Transverse colon (tissue), 4 donors: ENCODE measurements at regions not wholly inside any gene's neighbourhood (a gene's known extent, or its start where the extent isn't known, plus 50 kb on each side); places are given as distances from the start of the nearest gene placed in this dataset.

Experiments used
- EP300 ChIP-seq: sonication (generic); formaldehyde crosslinking; IDR thresholded peaks from one replicate; pipeline ENCODE4 v1.6.1; 2017; ENCODE audit warnings: antibody characterized with exemption, low read depth
- POLR2A ChIP-seq: fragments of 450-650 bp; IDR thresholded peaks from one replicate; pipeline ENCODE4 v1.6.1; 2016; ENCODE audit warnings: antibody characterized with exemption, mild to moderate bottlenecking, moderate library complexity
- POLR2AphosphoS5 ChIP-seq, 3 donors: sonication (generic); formaldehyde crosslinking; IDR thresholded peaks; one replicate each; pipeline ENCODE4 v1.6.1; 2016; ENCODE audit warnings: antibody characterized with exemption in 3 of 3
- TF ChIP-seq, protein P1 (sequence below), 5 experiments: fragments of 200-600 bp in 3 of 5; fragments of 450-650 bp in 2 of 5; sonication (generic) in 3 of 5; IDR thresholded peaks; 1 replicate in 2 of 5; 2 replicates in 3 of 5; pipeline ENCODE4 v1.5.1; 2016 to 2017; ENCODE audit warnings: antibody characterized with exemption in 5 of 5, inconsistent platforms in 3 of 5, mild to moderate bottlenecking in 2 of 5, moderate library complexity in 1 of 5

DNA sequence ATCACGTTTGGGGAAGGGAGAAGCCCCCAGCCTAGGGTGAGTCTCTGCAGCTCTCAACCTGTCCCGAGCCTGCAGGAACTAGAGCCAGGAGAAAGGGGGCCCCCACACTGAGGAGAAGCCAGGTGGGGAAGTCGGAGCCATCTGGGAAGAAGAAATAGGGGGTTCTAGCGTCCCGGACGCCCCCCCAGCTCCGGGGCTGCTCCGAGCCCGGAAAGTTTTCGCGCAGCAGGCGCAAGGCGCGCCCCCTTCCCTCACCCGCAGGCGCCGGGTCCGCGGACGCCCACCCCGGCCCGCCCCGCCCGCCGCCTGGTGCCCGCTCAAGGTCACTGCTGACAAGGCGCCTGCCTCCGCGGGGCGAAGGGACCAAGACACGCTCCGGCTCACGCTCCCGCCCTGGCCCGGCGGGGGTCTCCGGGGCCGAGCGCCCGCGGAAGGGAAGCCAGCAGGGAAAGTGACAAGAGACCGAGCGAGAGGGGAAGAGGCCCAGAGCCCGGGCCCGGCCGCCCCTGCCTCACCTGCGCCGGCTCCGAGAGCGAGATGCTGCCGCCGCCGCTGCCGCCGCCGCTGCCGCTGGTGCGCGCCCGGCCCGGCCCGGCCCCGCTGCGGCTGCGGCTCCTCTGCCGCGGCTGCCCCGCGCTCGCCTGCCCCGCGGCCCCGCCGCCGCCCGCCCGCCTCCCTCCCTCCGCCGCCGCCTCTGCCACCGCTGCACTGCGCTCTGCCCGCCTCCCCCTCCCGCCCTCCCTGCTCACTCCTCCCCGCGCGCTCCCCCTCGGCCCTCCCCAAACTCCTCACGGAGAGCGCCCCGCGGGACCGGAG, 108.4 kb upstream of the SLC6A11 start:
- TF ChIP-seq, protein P1, sequence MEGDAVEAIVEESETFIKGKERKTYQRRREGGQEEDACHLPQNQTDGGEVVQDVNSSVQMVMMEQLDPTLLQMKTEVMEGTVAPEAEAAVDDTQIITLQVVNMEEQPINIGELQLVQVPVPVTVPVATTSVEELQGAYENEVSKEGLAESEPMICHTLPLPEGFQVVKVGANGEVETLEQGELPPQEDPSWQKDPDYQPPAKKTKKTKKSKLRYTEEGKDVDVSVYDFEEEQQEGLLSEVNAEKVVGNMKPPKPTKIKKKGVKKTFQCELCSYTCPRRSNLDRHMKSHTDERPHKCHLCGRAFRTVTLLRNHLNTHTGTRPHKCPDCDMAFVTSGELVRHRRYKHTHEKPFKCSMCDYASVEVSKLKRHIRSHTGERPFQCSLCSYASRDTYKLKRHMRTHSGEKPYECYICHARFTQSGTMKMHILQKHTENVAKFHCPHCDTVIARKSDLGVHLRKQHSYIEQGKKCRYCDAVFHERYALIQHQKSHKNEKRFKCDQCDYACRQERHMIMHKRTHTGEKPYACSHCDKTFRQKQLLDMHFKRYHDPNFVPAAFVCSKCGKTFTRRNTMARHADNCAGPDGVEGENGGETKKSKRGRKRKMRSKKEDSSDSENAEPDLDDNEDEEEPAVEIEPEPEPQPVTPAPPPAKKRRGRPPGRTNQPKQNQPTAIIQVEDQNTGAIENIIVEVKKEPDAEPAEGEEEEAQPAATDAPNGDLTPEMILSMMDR (IDR thresholded peaks at IDR 0.05) = no peak
- TF ChIP-seq POLR2AphosphoS5 (IDR thresholded peaks at IDR 0.05) = no peak
- TF ChIP-seq POLR2A = no peak
- no peak for TF ChIP-seq EP300
